Stimulated activated naive CD4-positive, alpha-beta T cell treated with Interleukin-2 at 50 U/mL for 16 hours (primary cell): ENCODE measurements at regions not wholly inside any gene's neighbourhood (a gene's known extent, or its start where the extent isn't known, plus 50 kb on each side); places are given as distances from the start of the nearest gene placed in this dataset.

ENCODE experiments used
- DNase-seq: peaks from one replicate; lab custom pipeline; 2025; lab: John Stamatoyannopoulos, UW

DNA sequence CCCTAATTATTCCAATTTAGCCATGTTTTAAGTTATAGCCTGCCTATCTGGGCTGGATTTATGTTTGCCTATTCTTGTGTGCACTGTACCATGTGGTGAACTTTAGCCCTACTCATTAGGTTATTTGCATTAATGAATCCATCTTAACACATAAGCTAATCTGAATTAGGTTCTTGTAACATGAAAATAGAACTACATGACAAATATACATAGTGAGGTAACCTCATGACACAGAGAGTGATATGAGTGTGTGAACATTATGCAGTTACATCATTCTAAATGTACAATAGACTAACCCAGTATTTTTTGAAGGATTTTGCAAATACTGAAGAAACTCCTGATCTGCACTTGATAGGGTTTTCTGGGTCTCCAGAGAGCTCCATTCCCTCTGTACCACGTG, 733.7 kb upstream of the CITED2 start:
- no peak for DNase-seq

DNA sequence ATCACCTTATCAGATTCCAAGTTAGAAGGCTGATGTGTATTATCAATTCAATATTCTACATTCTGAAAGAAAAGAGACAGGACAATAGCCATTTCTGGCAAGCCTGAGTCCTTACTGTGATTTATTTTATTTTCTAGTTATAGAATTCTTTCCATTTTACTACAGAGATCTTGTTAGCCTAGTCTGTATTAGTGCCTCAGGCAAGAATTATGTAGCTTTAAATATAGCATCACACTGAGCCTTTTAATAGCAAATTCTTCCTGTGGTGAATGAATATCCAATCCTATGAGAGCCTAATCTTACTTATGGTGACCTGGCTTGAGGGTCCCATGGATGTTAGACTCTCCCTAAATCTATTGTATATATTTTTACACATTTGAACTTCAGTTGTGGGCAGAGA, 732.8 kb upstream of the CITED2 start:
- no peak for DNase-seq

DNA sequence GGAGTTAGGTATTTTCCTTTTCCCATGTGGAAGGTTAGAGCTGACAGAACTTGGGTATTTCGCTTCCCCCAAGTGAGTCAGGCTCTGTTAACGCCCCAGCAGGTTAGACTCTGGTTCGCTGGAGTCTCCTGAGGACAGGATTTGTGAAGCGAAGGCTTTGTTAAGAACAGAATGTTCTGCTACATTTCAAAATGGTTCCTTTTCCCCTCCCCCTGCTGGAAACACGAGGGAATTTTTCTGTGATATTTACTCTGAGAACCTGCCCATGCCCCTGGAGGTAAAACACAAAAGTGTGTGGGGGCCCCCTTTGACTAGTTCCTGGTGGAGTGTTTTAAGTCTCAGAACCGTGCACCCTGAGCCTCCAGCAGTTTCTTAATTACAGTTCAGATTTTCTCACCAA, 731.4 kb upstream of the CITED2 start:
- DNase-seq: no peak

DNA sequence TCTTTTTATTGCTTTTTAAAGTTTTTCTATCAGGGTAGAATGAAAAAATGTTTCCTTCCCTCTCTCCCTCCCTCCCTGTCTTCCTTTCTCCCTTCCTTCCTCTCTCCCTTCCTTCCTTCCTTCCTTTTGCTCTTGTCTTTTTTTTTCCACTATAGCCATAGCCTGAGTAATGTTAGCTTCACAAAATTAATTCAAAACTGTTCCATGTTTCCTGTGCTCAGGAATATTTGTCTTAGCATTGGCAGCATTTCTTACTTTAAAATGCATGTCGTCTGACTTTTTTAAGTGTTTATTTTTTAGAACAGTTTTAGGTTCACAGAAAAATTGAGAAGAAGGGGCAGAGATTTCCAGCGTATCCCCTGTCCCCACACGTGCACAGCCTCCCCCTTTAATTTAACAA, 730.8 kb upstream of the CITED2 start:
- DNase-seq: no peak

DNA sequence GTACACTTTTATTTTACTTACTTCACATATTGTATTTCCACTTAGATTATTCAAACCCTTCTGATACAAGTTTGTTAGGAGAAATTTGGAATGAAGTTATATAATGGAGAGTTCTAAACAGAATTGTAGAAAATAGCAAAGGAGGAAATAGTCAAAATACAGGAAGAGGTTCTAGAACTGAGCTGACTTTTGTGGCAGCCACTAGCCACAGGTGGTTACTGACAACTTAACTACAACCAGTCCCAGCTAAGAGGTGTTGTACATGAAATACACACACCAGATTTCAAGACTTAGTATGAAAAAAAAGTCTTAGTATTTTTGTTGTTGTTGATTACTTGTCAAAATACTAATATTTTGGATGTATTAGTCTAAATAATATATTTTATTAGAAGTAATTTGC, 727.4 kb upstream of the CITED2 start:
- no peak for DNase-seq

DNA sequence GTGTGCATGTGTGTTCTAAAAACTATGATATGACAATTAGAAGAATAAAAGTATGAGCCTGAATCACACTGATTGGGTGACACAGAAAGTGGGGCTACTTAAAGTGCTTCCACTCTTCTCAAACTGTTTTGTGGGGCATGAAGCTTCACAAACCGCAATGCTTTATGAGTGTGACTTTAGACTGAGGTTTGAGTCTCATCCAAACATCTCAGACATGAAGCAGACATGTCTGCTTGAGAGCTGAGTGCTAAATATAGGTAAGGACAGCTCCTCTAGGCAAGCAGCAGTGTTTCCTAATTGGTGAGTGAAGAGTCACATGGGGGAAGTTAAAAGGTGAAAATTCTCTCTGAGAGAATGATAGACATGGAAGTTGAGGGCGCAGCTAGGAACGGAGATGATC, 726.9 kb upstream of the CITED2 start:
- DNase-seq: no peak

DNA sequence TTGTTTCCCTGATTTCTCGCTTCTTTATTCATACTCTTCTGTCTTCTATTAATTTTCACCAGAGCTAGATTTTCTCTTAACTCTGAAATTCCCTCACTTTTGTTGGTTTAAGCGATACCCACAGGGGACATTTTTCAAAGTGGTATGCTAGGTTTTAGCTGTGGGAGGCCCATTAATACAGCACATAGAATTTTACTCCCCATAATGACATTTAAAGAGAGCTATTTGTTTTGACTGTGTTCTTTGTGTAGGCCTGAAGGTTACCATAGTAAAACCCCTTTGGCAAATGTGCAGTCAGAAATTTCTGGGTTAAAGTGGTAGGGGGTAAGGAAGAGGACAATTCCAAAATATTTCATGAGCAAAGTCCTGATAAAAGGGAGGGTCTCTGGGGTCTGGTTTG, 721.1 kb upstream of the CITED2 start:
- DNase-seq: no peak

DNA sequence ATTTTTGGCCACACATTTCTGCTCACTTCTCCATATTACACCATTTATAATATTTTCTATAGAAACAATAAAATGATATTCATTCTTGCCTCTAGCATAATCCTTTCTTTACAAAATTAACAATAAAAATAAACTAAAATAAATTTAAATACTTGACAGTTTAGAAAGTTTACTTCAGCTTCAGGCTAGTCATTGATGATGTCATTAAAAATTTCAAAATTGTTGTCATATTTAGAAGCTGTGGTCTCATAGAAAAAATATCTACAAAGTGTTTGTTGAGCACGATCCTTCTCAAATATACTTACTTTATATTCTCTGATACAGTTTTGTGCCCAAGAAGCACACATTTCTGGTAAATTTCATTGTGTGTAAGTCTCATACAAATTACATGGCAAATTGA, 717.4 kb upstream of the CITED2 start:
- DNase-seq: no peak

DNA sequence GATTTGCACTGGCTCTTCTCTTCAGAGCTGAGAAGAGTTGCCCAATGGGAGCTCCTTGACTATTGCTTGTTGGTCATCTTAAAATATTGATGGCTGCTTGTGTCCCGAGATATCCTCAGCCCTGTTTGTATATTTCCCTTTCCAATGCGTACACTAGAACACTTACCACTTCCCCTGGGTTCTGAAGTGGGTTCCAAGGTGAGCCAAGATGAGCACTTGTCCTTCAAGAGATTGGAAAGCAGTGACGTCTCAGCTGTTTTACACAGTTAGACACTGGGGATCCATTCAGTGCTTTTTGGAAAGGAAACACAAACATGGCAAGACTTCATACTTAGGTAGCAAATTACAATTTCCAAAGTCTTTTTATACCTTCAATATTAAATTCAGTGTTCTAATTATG, 716.4 kb upstream of the CITED2 start:
- DNase-seq: no peak

DNA sequence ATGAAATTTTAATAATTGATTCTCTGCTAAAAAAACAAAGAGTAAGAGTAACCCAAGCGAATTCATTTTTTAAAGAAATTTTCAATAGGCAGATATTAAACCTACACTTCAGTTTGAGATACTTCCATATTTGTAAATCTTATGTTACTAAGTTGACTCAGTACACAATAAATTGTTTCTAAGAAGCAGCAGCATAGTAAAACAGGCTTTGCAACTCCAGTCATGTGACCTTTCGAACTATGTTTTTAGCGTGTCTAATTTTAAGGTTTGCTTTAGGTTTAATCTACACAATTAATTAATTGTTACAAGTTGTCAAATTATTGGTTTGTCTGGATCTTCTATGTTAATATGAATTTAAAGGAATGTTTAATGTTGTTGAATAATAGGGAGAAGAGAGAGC, 708.9 kb upstream of the CITED2 start:
- no peak for DNase-seq

DNA sequence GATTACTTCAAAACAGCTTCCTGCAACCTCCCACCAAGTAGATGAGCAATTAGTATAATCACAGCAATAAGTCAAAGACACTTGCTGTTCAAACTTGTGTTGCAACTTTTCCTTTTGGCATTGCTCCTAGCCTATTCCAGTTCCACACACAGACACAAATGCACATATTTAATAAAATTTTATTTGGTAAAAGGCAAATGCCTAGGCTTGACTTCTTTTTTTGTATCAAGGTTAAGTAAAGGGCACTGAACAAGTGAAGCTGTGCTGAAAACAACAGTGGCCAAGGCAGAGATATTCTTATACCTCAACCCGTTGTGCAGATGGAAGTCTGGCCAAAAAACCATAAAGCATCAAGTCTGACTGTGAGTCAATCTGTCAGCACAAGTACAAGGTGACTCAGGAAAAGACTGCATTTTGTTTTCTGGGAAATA, 708.4 kb upstream of the CITED2 start:
- DNase-seq: no peak

DNA sequence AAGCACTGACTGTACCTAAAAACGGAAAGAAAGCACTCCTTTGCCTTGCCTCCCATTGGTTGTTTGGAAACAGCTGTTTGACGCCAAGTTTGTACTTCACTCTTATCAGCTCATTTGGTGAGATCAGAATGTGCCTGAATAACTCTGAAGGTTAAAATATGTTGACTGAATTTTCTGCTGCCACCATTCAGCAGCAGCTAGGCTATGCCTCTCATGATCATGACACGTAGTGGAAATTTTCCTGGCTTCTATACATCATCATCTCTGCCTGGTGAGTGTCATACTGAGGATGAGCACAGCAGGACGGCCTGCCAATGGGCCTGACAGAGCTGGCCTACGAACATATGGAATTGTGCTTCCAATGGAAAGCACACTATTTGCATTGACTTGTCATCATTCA, 704.9 kb upstream of the CITED2 start:
- no peak for DNase-seq

DNA sequence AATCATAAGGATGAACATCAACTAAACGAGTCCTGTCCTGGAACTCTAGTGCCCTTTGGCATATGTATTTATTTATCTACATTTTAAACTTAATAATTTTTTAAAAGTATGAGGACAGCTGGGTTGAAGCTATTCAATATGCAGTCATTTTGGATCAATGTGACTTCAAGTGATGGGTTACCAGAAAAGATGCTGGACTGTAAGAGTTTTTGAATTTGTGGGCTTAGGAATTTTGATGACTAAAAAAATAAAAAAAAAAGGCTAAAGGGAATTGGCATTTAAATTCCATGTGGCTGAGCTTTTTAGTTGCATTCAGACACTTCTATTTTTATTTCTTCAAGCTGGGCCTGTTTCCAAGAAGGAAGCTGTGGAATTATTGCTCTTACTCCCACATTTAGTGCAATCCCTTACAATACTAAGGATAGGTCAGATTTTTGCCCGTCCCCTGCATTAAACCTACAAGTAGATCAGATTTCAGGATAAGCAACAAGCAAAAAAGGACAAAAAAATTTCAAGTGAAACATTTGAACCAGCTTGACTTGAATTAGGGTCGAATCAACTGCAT, 704.2 kb upstream of the CITED2 start:
- no peak for DNase-seq

DNA sequence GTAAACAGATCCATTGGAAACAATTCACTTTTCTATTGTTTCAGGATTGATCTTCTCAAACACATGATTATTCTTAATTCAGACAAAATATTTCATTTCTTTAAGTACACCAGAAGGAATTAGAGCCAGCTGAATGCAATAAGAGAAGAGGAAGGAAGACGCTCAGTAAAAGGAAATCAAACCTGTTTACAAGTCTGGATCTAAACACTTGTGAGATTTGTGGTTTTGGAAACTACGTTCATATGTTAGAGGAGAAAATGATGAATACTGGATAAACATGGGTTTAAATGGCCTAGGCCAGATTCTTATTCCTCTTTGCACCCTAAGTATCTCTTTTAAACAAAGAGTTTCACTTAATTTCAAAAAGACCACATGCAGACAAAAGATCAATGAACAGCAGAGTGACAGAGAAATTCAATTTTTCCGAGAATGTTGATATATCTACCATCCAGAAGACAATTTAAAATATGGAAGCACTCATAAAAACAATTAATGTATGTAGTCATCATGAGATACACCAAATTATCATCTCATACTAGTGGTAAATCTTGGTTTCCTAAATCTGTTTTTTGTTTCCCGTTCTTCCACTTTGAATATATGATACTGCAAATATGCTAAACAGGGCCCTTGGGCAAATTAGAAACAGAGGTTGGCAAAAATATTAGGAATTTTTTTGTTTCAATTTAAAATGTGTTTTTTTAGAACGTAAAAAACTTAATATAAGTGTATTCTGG, 703.5 kb upstream of the CITED2 start:
- no peak for DNase-seq

DNA sequence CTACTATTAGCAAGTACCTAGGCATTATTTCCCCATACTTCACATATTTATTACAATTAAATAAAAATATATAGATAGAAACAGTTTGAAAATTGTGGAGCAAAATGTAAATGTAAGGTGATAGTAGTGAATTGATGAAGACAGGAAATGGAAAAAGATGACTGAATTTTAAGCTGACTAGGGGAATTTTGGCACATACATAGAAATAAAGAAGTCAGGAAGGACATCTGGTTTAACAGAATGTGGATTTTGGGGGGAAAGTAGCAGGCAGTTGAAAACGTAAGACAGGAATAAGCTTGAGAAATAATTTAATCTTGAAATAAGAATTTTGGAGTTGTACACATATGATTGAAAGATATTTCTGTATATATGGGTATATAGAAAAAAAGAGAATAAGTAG, 701.7 kb upstream of the CITED2 start:
- DNase-seq: no peak

DNA sequence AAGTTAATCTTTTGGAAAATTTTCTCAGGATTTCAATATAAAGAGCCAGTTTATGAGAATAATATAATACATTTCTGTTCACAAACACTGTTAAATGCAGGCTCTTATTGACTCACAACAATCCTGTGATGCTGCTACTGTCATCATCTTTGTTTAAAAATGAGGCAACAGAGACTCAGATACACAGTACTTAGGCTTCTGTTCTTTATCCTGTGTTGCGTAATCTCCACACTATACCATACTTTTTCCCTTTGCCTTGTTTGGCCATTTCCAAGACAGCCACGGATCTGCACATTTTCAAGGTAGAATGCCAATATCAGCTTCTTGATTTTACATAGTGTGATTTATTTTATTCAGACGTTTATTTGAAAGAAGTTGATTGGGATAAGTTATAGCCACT, 699.0 kb upstream of the CITED2 start:
- DNase-seq: no peak

DNA sequence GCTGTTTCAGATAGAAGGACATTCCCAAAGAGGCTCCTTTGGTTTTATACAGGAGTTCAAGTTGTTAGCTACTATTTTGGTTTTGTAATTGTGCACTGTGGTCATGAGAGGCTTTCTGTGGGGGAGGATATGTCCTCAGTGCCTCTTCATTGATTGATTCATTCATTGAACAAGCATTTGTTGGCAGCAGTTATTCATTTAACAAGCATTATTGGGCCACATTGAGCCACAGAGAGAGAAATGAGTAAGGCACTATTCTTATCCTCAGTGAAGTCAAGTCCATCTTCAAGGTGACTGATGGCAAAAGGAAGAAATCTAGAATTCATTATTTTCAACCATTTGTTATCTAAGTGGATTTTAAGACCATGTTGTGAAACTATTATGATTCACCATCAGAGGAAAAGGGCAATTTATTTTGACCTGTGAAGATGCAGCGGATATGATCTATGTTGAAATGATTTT, 697.2 kb upstream of the CITED2 start:
- DNase-seq: no peak

DNA sequence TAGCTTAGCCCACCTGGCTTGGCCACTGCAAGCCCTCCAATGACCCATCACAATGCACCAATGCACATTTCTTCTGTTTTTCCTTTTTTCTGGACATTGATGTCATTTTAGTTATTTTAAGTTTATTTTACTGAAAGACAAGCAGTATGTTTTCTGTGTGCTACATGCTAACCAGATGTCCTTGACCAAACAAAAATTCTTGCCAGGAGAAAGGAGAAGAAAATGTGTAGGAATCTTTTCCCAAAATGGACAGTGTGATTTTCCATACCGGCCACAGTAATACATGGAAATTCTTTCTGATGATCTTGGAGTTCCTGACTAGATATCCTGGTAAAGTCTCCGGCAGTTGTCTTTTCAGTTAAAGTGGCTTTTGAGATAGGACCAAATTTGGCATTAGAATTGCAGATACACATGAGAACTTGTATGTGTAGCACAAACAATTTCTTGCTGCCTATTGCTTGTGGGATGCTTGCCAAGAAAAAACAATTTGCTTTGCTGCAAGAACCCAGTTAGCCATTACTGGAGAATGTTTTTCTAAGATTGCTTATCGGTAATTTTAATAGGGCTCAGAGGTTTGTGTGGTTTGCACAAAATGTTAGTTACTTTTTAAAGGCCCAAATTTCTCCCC, 696.5 kb upstream of the CITED2 start:
- no peak for DNase-seq

DNA sequence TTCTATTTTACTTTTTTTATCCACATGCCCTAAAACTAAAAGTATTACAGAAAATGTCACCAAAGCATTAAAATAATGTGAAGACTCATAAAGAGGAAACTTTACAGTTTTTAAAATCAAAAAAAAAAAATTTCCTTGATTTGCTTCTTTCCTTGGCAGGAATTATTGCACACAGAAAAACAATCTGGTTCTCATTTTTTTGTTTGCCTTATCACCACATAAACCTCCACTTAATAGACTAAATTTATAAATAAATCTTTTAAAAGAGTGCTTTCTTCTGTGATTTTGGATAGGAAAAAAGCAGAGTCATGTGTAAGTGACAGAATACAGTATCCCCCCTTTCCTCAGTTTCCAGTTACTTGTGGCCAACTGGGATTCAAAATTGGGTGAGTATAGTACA, 695.1 kb upstream of the CITED2 start:
- DNase-seq: no peak

DNA sequence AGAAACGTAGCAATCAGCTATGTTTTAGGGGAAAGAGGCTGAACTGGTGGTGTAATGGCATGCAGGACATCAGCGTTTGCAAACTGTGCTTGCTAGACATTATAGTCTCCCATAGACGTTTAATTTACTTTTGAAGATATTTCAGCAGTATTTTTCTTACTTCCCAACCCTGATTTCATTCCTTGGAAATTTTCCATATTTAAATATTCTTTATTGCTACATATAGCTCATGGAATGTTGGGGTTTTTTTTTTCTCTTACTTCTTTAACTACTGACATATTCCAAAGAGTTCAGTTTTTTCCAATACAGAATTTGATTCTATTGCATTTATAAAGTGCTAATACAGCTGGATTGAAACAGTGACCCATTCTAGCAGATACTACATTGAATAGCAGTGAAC, 694.4 kb upstream of the CITED2 start:
- no peak for DNase-seq

DNA sequence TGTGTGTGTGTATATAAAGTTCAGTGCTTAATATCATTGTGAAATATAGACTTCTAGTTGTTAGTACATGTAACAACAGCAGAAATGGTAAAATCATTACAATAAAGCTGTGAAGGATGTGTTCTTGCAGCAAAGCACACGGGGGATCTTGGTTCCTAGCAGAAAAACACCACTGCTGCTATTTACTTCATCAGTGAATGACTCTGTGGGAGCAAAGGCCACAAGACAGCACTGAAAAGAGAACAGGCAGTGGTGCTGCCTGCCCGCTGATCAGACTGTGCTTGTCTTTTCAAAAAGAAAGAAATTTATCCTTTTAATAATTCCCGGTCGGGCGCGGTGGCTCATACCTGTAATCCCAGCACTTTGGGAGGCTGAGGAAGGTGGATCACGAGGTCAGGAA, 689.9 kb upstream of the CITED2 start:
- no peak for DNase-seq

DNA sequence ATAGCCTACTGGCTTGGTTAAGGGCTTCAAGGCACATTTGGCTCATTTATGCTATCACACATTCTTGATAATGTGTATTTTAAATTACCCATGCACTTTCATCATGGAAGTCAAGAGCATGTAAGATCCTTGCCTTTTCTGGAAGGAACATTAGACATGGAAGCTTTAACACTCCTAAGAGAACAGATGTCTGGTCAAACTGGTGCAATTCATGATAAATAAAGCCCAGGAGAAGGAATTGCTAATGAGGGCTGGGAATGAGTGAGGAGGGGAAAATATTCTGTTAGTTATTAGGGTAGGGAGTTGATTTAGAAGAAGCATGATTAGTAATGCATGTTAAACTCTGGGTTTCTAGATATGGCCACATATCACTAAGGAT, 688.6 kb upstream of the CITED2 start:
- no peak for DNase-seq
